Caco-2 (cell line): ENCODE measurements at regions not wholly inside any gene's neighbourhood (a gene's known extent, or its start where the extent isn't known, plus 50 kb on each side); places are given as distances from the start of the nearest gene placed in this dataset.

ENCODE experiments used
- BruUV-seq: library from RNA; stranded (reverse); fragments of 400-500 nt; replicated peaks from 2 replicates; lab custom pipeline; 2021; lab: Mats Ljungman, UMichigan
- CTCF ChIA-PET: fragments of 300-600 bp; sonication (Branson Sonifier 250); formaldehyde crosslinking; loops from one replicate; lab custom pipeline; 2022; ENCODE audit warnings: antibody characterized with exemption; lab: Charles Lee
- POLR2A ChIA-PET: fragments of 300-600 bp; sonication (Branson Sonifier 250); formaldehyde crosslinking; loops from one replicate; lab custom pipeline; 2022; ENCODE audit warnings: antibody characterized with exemption; lab: Charles Lee
- DNase-seq, 2 experiments: peaks; one replicate each; pipeline versions ENCODE4 v3.0.0 to v3.0.0-alpha.2; 2020 to 2022
- H3K27me3 ChIP-seq: replicated peaks from 2 replicates; pipeline ENCODE4 v1.6.0; 2011; ENCODE audit warnings: low read length; ENCODE audit not compliant: control insufficient read depth, insufficient read depth
- H3K36me3 ChIP-seq: 2 replicates; pipeline ENCODE4 v1.5.1; 2011; ENCODE audit warnings: low read length; ENCODE audit not compliant: control insufficient read depth, insufficient read depth
- H3K4me1 ChIP-seq: fragments of 250-450 bp; sonication (Bioruptor Pico); 2 replicates; pipeline ENCODE4 v1.5.1; 2020; ENCODE audit warnings: mild to moderate bottlenecking
- H3K4me3 ChIP-seq: 2 replicates; pipeline ENCODE4 v1.5.1; 2011; ENCODE audit warnings: low read depth, mild to moderate bottlenecking, control low read depth, low read length
- H3K9me3 ChIP-seq: fragments of 250-450 bp; sonication (Bioruptor Pico); 2 replicates; pipeline ENCODE4 v1.5.1; 2020; ENCODE audit warnings: mild to moderate bottlenecking, moderate library complexity
- H3K27ac Mint-ChIP-seq: one replicate; pipeline ENCODE4 v1.8.0; 2022; ENCODE audit warnings: mixed read lengths; ENCODE audit not compliant: unreplicated experiment
- H3K27me3 Mint-ChIP-seq: one replicate; pipeline ENCODE4 v1.8.0; 2022; ENCODE audit warnings: mixed read lengths; ENCODE audit not compliant: insufficient read depth, unreplicated experiment
- H3K36me3 Mint-ChIP-seq: one replicate; pipeline ENCODE4 v1.8.0; 2022; ENCODE audit warnings: mild to moderate bottlenecking, mixed read lengths; ENCODE audit not compliant: insufficient read depth, unreplicated experiment
- H3K4me1 Mint-ChIP-seq: one replicate; pipeline ENCODE4 v1.8.0; 2022; ENCODE audit warnings: low read depth, mixed read lengths; ENCODE audit not compliant: unreplicated experiment
- H3K4me3 Mint-ChIP-seq: one replicate; pipeline ENCODE4 v1.8.0; 2022; ENCODE audit warnings: mild to moderate bottlenecking, moderate library complexity, mixed read lengths; ENCODE audit not compliant: unreplicated experiment
- H3K9me3 Mint-ChIP-seq: one replicate; pipeline ENCODE4 v1.8.0; 2022; ENCODE audit warnings: mixed read lengths; ENCODE audit not compliant: unreplicated experiment
- CTCF ChIP-seq, 2 experiments: fragments of 200-600 bp in 1 of 2; IDR thresholded peaks; 1 replicate in 1 of 2; 2 replicates in 1 of 2; pipeline versions ENCODE4 v1.5.1 to v1.8.0; 2011 to 2022; ENCODE audit warnings: antibody characterized with exemption in 1 of 2, control low read depth in 1 of 2, inconsistent platforms in 1 of 2, low read depth in 1 of 2, low read length in 1 of 2, mild to moderate bottlenecking in 1 of 2, moderate library complexity in 1 of 2; ENCODE audit not compliant: insufficient read depth in 1 of 2, severe bottlenecking in 1 of 2, unreplicated experiment in 1 of 2
- intact Hi-C: fragments of 100-400 bp; cut with micrococcal nuclease; formaldehyde crosslinking; loops from one replicate; pipeline ENCODE4 v1.10.0; 2022; ENCODE audit not compliant: unreplicated experiment

GRCh38 chr4:147286846-147287587, 193.9 kb upstream of the EDNRA start:
- no peaks in the 10 kb centered on the region for H3K36me3 ChIP-seq
- no TSS peak for BruUV-seq
- no peak overlapping the region for H3K4me3 Mint-ChIP-seq
- ChIA-PET CTCF (no interaction called here), POLR2A (no interaction called here)
- H3K9me3 ChIP-seq = no peaks in the 10 kb centered on the region
- no peak overlapping the region for H3K4me3 ChIP-seq
- H3K27me3 Mint-ChIP-seq = no peaks in the 10 kb centered on the region
- TF ChIP-seq CTCF (IDR thresholded peaks at IDR 0.05; ENCODE audit: insufficient read depth in 1 of 2, low read depth in 1 of 2, low read length in 1 of 2, severe bottlenecking in 1 of 2, unreplicated experiment in 1 of 2) = no peak
- H3K36me3 Mint-ChIP-seq = no peaks in the 10 kb centered on the region
- no peaks in the 10 kb centered on the region for H3K4me1 ChIP-seq
- H3K27ac Mint-ChIP-seq = no peak overlapping the region
- intact Hi-C loops = no loop called here
- DNase-seq = no peak
- no peaks in the 10 kb centered on the region for H3K4me1 Mint-ChIP-seq
- no peaks in the 10 kb centered on the region for H3K27me3 ChIP-seq
- H3K9me3 Mint-ChIP-seq = no peaks in the 10 kb centered on the region

DNA sequence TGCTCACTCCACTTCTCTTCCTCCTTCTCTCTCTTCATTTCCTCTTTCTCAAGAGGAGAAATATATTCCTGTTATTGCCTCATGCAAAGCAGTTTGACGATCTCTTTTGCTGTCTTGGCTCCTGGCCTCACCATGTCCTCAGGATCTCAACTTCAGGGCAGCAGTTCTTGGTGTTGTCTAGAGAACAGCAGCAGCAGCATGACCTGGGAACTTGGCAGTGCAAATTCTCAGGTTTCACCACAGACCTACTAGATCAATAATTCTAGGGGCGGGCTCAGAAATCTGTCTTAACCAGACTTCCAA, 193.4 kb upstream of the EDNRA start:
- Mint-ChIP-seq H3K9me3 (no peaks in the 10 kb centered on the region), H3K36me3 (no peaks in the 10 kb centered on the region), H3K4me1 (no peaks in the 10 kb centered on the region), H3K4me3 (no peak overlapping the region), H3K27me3 (no peaks in the 10 kb centered on the region), H3K27ac (no peak overlapping the region)
- H3K4me3 ChIP-seq = no peak overlapping the region
- TF ChIP-seq CTCF (IDR thresholded peaks at IDR 0.05; ENCODE audit: insufficient read depth in 1 of 2, low read depth in 1 of 2, low read length in 1 of 2, severe bottlenecking in 1 of 2, unreplicated experiment in 1 of 2) = no peak
- 0 out of 2 replicates have a peak, but pooled peaks cover 2% of the 10 kb centered on the region for H3K4me1 ChIP-seq
- DNase-seq = no peak
- intact Hi-C loops = no loop called here
- ChIA-PET CTCF (no interaction called here), POLR2A (no interaction called here)
- BruUV-seq = no TSS peak
- H3K9me3 ChIP-seq = no peaks in the 10 kb centered on the region
- H3K36me3 ChIP-seq = no peaks in the 10 kb centered on the region
- no peaks in the 10 kb centered on the region for H3K27me3 ChIP-seq

DNA sequence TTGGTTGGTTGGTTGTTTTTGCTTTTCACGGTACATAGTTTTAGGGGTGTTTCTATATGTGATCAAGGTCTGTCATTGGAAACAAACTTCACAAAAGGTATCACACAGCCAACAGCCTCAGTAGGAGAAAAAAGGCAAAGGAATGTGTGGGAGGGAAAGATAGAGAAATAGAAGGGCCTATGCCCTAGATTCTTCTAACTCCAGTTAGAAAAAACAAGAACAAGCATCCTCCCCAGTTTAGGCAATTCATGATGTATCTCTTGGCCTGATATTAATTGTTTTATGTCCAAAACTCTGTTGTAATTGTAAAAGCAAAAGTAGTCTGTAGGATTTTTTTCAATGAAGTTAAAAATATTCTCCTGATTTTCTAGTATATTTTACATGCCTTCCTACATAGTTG, 192.4 kb upstream of the EDNRA start:
- Mint-ChIP-seq H3K27ac (no peak overlapping the region), H3K27me3 (no peaks in the 10 kb centered on the region), H3K36me3 (no peaks in the 10 kb centered on the region), H3K4me1 (no peaks in the 10 kb centered on the region), H3K9me3 (no peaks in the 10 kb centered on the region), H3K4me3 (no peak overlapping the region)
- BruUV-seq = no TSS peak
- DNase-seq = no peak
- Histone ChIP-seq H3K36me3 (no peaks in the 10 kb centered on the region), H3K27me3 (no peaks in the 10 kb centered on the region), H3K4me1 (0 out of 2 replicates have a peak, but pooled peaks cover 6% of the 10 kb centered on the region), H3K9me3 (no peaks in the 10 kb centered on the region), H3K4me3 (no peak overlapping the region)
- CTCF ChIA-PET = no interaction called here
- POLR2A ChIA-PET = no interaction called here
- intact Hi-C loops = no loop called here
- no peak for TF ChIP-seq CTCF (IDR thresholded peaks at IDR 0.05; ENCODE audit: insufficient read depth in 1 of 2, low read depth in 1 of 2, low read length in 1 of 2, severe bottlenecking in 1 of 2, unreplicated experiment in 1 of 2)
